Neural cell (in vitro differentiated cells): ENCODE measurements at regions not wholly inside any gene's neighbourhood (a gene's known extent, or its start where the extent isn't known, plus 50 kb on each side); places are given as distances from the start of the nearest gene placed in this dataset.

ENCODE experiments used
- H2AFZ ChIP-seq: fragments of 200-600, 300-800 bp; sonication (generic), shearing (Covaris generic); 2 replicates; pipeline ENCODE4 v1.6.0; 2014; ENCODE audit warnings: low read depth, mild to moderate bottlenecking, antibody characterized with exemption, low read length, moderate library complexity
- H3F3A ChIP-seq: fragments of 200-600 bp; shearing (Covaris generic); 2 replicates; pipeline ENCODE4 v1.6.1; 2016; ENCODE audit warnings: mild to moderate bottlenecking, moderate library complexity, mixed read lengths, antibody characterized with exemption, low read length; ENCODE audit not compliant: insufficient read depth, poor library complexity, severe bottlenecking
- H3K27ac ChIP-seq: fragments of 200-600, 300-800 bp; sonication (generic), shearing (Covaris generic); 2 replicates; pipeline ENCODE4 v1.5.1; 2014; ENCODE audit warnings: mild to moderate bottlenecking, low read length, moderate library complexity
- H3K27me3 ChIP-seq: fragments of 300-800, 200-600 bp; sonication (generic), shearing (Covaris generic); 2 replicates; pipeline ENCODE4 v1.6.0; 2014; ENCODE audit warnings: mild to moderate bottlenecking, low read depth, low read length, moderate library complexity; ENCODE audit not compliant: insufficient read depth
- H3K36me3 ChIP-seq: fragments of 300-800, 200-600 bp; sonication (generic), shearing (Covaris generic); 2 replicates; pipeline ENCODE4 v1.5.1; 2014; ENCODE audit warnings: mild to moderate bottlenecking, antibody characterized with exemption, low read length, moderate library complexity; ENCODE audit not compliant: insufficient read depth
- H3K4me2 ChIP-seq: fragments of 300-800, 200-600 bp; sonication (generic), shearing (Covaris generic); 2 replicates; pipeline ENCODE4 v1.6.0; 2014; ENCODE audit warnings: mild to moderate bottlenecking, low read length
- H3K4me3 ChIP-seq: fragments of 300-800, 200-600 bp; sonication (generic), shearing (Covaris generic); 2 replicates; pipeline ENCODE4 v1.5.1; 2014; ENCODE audit warnings: mild to moderate bottlenecking, low read length, moderate library complexity
- H3K79me2 ChIP-seq: fragments of 200-600 bp; shearing (Covaris generic); replicated peaks from 2 replicates; pipeline ENCODE4 v1.6.0; 2014; ENCODE audit warnings: mild to moderate bottlenecking, low read length, moderate library complexity; ENCODE audit not compliant: insufficient read depth
- H3K9ac ChIP-seq: fragments of 300-800, 200-600 bp; sonication (generic), shearing (Covaris generic); 2 replicates; pipeline ENCODE4 v1.6.1; 2016; ENCODE audit warnings: mild to moderate bottlenecking, low read length, mixed read lengths
- H3K9me2 ChIP-seq: fragments of 200-600 bp; shearing (Covaris generic); 2 replicates; pipeline ENCODE4 v1.6.1; 2016; ENCODE audit warnings: mild to moderate bottlenecking, low read length, mixed read lengths; ENCODE audit not compliant: insufficient read depth
- H3K9me3 ChIP-seq: fragments of 200-600, 300-800 bp; sonication (generic), shearing (Covaris generic); 2 replicates; pipeline ENCODE4 v1.6.1; 2016; ENCODE audit warnings: mild to moderate bottlenecking, mixed run types, low read length, moderate library complexity, mixed read lengths
- H4K20me1 ChIP-seq: fragments of 200-600 bp; shearing (Covaris generic); 2 replicates; pipeline ENCODE4 v1.6.1; 2016; ENCODE audit warnings: mild to moderate bottlenecking, mixed run types; ENCODE audit not compliant: insufficient read depth
- EP300 ChIP-seq: fragments of 450-650 bp; conservative IDR thresholded peaks from 2 replicates; pipeline ENCODE4 v1.6.1; 2014; ENCODE audit warnings: antibody characterized with exemption, mild to moderate bottlenecking, moderate library complexity; ENCODE audit not compliant: poor library complexity, severe bottlenecking
- EZH2 ChIP-seq: fragments of 200-600, 300-800 bp; shearing (Covaris generic), sonication (generic); IDR thresholded peaks from 2 replicates; pipeline ENCODE4 v1.6.1; 2014; ENCODE audit warnings: antibody characterized with exemption, low read length, borderline replicate concordance, mild to moderate bottlenecking; ENCODE audit not compliant: insufficient read depth, poor library complexity, severe bottlenecking
- MXI1 ChIP-seq: fragments of 450-650 bp; conservative IDR thresholded peaks from 2 replicates; pipeline ENCODE4 v1.6.1; 2014; ENCODE audit warnings: antibody characterized with exemption, mild to moderate bottlenecking; ENCODE audit not compliant: poor library complexity, severe bottlenecking
- POLR2AphosphoS5 ChIP-seq: IDR thresholded peaks from 2 replicates; pipeline ENCODE4 v1.6.1; 2012
- RAD21 ChIP-seq: fragments of 450-650 bp; conservative IDR thresholded peaks from 2 replicates; pipeline ENCODE4 v1.6.1; 2014; ENCODE audit warnings: antibody characterized with exemption, mild to moderate bottlenecking, moderate library complexity
- REST ChIP-seq: IDR thresholded peaks from 2 replicates; pipeline ENCODE4 v1.6.1; 2012; ENCODE audit warnings: borderline replicate concordance
- SMC3 ChIP-seq: fragments of 450-650 bp; conservative IDR thresholded peaks from 2 replicates; pipeline ENCODE4 v1.6.1; 2014; ENCODE audit warnings: antibody characterized with exemption, mild to moderate bottlenecking, moderate library complexity; ENCODE audit not compliant: poor library complexity
- TAF1 ChIP-seq: IDR thresholded peaks from 2 replicates; pipeline ENCODE4 v1.6.1; 2012; ENCODE audit warnings: low read depth
- TF ChIP-seq, protein P1 (sequence below): fragments of 450-650 bp; IDR thresholded peaks from 2 replicates; pipeline ENCODE4 v1.5.1; 2014; ENCODE audit warnings: antibody characterized with exemption, mild to moderate bottlenecking, moderate library complexity; ENCODE audit not compliant: poor library complexity, severe bottlenecking

GRCh38 chr15:68482246-68482645 is 50.3 kb upstream of the ITGA11 start:
- H3K9me2 ChIP-seq: no peaks in the 10 kb centered on the region
- H3K4me3 ChIP-seq: no peak overlapping the region
- no peak overlapping the region for H3K9ac ChIP-seq
- no peaks in the 10 kb centered on the region for H3F3A ChIP-seq
- H2AFZ ChIP-seq: no peak overlapping the region
- no peak overlapping the region for H3K27ac ChIP-seq
- H3K36me3 ChIP-seq: no peaks in the 10 kb centered on the region
- H3K27me3 ChIP-seq: no peaks in the 10 kb centered on the region
- TF ChIP-seq POLR2AphosphoS5: no peak
- TF ChIP-seq EZH2: no peak
- TF ChIP-seq, protein P1, sequence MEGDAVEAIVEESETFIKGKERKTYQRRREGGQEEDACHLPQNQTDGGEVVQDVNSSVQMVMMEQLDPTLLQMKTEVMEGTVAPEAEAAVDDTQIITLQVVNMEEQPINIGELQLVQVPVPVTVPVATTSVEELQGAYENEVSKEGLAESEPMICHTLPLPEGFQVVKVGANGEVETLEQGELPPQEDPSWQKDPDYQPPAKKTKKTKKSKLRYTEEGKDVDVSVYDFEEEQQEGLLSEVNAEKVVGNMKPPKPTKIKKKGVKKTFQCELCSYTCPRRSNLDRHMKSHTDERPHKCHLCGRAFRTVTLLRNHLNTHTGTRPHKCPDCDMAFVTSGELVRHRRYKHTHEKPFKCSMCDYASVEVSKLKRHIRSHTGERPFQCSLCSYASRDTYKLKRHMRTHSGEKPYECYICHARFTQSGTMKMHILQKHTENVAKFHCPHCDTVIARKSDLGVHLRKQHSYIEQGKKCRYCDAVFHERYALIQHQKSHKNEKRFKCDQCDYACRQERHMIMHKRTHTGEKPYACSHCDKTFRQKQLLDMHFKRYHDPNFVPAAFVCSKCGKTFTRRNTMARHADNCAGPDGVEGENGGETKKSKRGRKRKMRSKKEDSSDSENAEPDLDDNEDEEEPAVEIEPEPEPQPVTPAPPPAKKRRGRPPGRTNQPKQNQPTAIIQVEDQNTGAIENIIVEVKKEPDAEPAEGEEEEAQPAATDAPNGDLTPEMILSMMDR: no peak
- no peak for TF ChIP-seq TAF1
- TF ChIP-seq SMC3: no peak
- no peak for TF ChIP-seq EP300
- TF ChIP-seq RAD21: no peak
- no peak for TF ChIP-seq MXI1
- TF ChIP-seq REST: no peak
- no peak overlapping the region for H3K4me2 ChIP-seq
- H3K9me3 ChIP-seq: no peaks in the 10 kb centered on the region
- H3K79me2 ChIP-seq: no peaks in the 10 kb centered on the region
- no peaks in the 10 kb centered on the region for H4K20me1 ChIP-seq

DNA sequence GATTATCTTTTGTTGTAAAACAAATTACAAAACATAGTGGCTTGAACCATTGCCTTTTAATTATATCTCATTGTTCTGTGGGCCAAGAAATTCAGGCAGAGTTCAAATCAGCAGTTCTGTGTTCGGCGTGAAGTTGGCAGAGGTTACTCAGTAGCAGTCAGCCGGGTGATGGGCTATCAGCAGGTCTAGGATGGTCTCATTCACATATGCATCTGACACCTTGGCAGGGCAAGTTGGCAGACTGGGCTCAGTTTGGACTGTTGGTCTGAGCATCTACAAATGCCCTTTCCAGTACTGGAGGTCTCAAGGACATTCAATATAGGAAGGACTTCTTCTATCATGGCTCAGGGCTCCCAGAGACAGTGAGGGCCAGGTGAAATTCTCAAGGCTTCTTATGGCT is 51.2 kb upstream of the ITGA11 start:
- TF ChIP-seq, protein P1: no peak
- TF ChIP-seq POLR2AphosphoS5 (no peak), TAF1 (no peak)
- H3K36me3 ChIP-seq: no peaks in the 10 kb centered on the region

More for the DNA sequence above, 51.2 kb upstream of the ITGA11 start:
- no peak overlapping the region for H3K4me3 ChIP-seq
- H3K9ac ChIP-seq: no peak overlapping the region
- H3F3A ChIP-seq: no peaks in the 10 kb centered on the region
- no peaks in the 10 kb centered on the region for H4K20me1 ChIP-seq
- no peak overlapping the region for H2AFZ ChIP-seq
- H3K9me3 ChIP-seq: no peaks in the 10 kb centered on the region
- H3K9me2 ChIP-seq: no peaks in the 10 kb centered on the region
- H3K4me2 ChIP-seq: no peak overlapping the region
- no peaks in the 10 kb centered on the region for H3K27me3 ChIP-seq
- H3K27ac ChIP-seq: no peak overlapping the region
- H3K79me2 ChIP-seq: no peaks in the 10 kb centered on the region
